GM18868 (cell line): ENCODE measurements at regions not wholly inside any gene's neighbourhood (a gene's known extent, or its start where the extent isn't known, plus 50 kb on each side); places are given as distances from the start of the nearest gene placed in this dataset.

Experiments used
- ATAC-seq: cut with Tn5 transposase; IDR thresholded peaks from one replicate; pipeline ENCODE4 v1.9.1; 2021; ENCODE audit warnings: mild to moderate bottlenecking, moderate library complexity; ENCODE audit not compliant: unreplicated experiment

DNA sequence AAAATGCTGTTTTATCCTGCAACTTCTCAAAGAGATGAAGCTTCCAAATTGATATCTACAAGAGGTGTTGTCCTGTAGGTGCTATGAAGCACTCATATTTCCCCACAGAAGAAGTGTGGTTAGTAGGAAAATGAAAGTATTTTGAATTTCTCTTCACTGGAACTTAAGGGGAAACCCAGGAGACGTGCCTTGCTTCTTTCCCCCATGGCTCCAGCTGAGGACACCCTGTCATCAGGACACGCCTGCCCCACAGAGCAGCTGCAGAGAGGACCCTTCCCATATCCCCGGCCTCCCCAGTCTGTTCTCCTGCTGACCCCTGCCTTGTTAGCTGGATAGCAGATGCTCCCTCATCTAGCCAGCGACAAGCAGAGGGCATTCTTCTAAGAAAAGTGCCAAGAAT lies 371.3 kb downstream of the COG6 start:
- ATAC-seq: peak; percentile 38

DNA sequence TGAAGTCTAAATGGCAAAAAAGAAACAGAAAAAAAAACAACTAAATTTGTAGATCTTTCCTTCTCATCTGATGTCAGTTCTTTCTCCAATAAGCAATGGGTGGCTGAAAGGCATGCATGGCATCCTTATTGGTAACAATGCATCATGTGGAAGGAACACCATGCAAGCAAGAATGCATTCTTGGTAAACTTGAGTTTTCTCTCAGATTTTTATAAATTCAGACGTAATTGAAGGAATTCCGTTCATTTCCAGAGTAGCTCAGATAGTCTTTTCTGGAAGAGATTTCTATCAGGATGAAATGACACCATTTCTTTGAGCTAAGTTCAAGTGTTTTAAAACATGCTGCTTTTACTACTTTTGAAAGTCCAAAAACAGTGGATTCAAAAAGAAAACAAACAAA lies 373.0 kb downstream of the COG6 start:
- no peak for ATAC-seq

GRCh38 chr13:40031031-40031430 lies 375.6 kb downstream of the COG6 start:
- ATAC-seq: no peak

DNA sequence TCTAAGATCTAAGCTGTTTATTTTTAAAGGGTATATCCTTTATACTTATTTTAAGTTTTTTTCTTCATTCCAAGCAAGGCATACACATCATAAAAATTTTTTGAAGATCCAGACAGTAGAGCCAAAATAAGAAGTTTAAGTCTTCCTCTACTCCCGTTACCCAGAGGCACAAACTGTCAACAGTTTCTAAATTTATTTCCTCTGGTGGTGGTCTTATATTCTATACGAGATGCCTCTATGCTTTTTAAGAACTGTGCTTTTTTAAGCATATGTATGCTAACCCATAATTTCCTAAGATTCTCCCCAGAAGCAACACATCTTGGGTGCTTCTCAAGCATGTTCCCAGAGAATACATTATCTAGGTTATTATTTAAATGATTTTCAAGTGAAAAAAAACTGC lies 383.6 kb downstream of the COG6 start:
- no peak for ATAC-seq

DNA sequence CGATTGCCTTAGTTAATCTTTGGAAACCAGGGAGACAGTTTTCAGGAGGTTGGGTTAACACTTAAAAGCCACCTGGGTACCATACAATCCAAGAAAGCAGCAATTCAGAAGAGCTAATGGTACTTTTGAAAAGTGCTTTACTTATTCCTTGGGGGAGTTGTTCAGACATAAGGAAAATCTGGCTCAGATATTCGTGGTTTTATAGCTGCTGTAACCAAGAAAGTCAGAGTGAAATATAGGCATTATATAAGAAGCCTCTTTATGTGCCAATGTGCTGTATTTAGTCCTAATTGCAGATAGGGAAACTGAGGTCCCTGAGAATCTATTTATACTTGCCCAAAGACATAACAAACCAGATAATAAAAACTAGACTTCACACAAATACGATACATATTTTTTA lies 387.5 kb downstream of the COG6 start:
- ATAC-seq: no peak

GRCh38 chr13:40043764-40044163 lies 388.3 kb downstream of the COG6 start:
- ATAC-seq: no peak

DNA sequence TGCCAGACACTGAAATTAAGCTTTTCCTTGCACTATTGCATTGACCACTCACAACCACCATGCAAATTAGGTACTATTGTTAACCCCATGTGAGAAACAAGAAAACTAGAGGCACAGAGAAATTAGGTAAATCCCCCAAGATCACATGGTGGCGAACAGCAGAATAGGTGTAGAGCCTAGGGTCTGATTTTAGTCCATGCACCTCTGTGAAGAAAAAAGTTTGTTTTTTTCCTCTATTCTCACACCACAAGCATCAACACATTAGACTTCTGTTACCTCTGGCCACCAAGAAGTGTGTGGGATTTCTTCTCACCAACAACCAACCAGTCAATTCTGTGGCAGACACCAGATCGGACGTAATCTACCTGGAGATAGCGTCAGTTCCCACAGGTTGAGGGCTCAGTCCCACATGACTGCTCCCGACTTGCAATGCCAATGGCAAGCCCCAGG lies 391.9 kb downstream of the COG6 start:
- peak; percentile 82 for ATAC-seq

DNA sequence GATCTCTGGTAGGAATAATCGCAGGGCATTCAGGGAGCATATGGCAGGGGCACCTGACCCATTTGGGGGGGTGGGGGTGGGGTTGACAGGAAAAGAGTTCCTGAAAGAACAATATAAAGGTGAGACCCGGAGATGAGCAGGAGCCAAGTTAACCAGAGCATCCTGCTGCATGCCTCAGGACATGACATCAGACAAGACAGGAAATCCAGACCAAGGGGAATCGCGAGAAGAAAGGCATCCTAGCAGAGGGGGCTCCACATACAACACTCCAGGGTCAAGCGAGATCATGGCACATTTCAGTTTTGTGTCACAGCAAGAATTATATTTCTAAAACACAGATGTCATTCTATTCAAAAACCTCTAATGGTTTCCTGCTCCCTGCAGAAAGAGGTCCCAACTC lies 393.1 kb downstream of the COG6 start:
- ATAC-seq: no peak

DNA sequence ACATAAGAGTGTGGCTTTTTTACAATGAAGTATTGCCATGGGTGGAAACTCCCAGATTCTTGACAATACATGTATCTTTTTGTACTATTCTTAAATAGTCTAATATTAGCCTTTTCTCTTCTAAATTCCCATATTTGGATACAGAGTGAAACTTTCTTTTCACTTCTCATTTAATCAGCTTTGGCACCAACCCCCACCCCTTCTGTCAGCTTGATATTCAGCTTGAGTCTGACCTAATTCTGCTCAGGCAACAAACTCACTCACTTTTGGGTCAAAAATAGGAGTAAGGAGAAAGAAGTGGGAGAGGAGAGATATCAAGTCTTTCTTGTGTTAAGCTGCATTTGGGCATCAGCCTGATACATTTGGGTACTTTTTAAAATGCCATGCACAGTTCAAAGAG lies 397.5 kb downstream of the COG6 start:
- no peak for ATAC-seq

GRCh38 chr13:40053401-40053800 lies 397.9 kb downstream of the COG6 start:
- ATAC-seq: no peak

- peak; percentile 68 for ATAC-seq
Observed at GRCh38 chr13:40054422-40054821, 399.0 kb downstream of the COG6 start.

DNA sequence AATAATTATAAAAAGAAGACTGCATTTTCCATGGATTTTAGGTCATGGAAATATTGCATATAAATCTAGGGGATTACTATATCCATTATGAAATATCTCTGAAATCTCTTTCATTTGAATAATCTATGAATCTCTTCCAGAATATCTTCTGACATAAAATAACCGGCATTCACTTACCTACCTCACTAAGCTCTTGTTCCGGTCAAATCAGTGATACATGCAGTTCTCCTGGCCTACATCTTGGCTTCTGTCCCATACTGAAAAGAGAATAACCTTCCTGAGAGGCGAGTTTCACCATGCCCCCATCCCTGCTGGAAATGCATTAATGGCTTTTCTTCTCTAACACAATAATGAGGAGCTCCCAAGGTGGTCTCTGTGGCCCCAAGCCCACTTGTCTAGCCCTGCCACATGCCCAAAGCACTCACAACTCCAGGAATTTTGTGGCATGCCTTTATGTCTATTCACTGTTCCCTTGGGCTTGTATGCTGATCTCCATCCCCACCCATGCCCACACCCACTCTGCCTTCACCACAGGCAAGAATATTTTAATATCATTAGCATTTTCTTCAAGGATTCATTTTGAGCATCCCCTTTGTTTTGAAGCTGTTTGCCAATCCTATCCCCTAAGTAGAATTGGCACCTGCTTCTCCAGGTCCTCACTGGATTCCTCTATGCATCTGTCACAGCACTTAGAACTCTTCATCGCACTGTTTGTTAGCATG lies 401.6 kb downstream of the COG6 start:
- ATAC-seq: no peak

- peak; percentile 22 for ATAC-seq
Observed at GRCh38 chr13:40058757-40059236, 403.3 kb downstream of the COG6 start.

DNA sequence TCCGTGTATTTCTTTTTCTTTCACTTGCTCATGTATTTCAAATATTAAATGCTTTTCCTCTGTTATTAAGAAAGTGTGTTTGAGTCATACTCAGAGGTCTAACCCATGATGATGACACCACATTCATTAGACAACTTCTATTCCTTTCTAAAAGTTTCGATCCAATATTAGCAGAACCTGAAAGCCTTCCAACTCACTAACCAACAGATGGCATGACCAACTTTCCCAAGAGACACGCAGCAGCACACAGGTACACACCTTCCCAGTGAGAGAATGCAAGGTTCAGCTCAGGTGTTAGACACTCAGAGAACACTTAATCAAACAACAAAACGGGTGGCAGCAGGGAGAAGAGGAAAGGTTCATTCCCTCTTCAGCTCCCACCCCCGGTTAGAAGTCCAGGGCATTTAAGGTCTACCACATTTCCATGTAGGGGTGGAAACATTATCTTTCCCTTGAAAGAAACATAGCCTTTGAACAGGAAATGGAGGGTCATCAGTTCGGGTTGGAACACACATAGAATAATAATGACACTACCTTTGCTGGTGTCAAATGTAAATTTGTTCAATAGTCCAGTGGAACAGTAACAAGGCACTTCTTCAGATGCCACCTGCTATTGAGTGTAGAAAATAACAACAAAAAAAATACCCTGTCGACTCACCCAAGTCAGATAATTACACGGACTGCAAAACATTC lies 404.2 kb downstream of the COG6 start:
- ATAC-seq: peak; percentile 40

DNA sequence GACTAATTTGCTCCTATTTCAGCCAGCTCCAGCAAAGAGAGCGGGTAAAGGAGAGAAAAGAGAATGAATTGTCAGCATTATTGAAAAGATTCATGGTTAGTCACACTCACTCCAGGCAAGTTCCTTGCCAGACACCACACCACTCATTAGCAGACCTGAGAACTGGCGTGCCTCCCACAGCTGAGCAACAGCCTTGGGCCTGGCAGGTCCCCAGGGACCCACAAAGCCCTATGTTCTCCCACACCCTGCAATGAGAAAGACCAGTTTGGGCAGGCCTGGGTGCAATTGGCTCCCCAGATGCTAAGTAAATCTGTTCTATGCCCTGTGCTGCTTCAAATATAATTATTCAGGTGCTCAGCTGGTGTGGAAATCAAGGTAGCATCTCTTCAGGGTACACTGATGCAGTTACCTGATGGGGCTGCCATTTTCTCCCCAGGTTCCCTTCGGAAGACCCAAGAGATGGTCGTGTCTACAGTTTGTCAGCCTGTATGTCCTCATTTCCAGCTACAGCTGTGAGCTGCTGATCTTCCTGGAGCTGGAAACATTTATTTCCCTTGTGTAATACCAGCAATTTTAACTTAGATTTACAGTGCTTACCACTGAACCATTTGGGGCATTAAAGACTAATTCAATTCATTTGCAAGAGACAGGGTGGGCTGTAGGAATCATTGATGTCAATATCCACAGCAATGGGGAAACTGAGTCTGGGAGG lies 405.0 kb downstream of the COG6 start:
- ATAC-seq: peak; percentile 78

GRCh38 chr13:40061466-40062450 lies 406.3 kb downstream of the COG6 start:
- ATAC-seq: no peak

DNA sequence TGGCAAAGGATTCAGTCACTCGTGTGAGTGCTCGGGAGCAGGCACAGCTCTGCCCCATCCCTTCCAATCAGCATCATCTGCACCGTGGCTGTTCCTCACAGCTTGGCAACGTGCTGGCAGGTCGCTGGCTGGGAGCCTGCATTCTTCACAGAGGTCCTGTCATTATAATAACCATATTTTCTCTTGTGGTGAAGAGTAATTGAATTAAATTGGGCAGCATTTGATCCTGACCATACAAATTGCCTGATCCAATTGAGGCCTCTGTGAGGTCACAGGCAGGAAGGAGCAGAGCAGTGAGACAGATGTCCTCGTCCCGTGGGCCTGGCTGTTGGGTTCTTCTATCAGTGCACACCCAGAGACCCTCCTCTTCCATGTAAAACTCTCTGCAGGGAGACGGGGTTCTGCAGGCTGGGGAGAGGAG lies 407.8 kb downstream of the COG6 start:
- no peak for ATAC-seq

DNA sequence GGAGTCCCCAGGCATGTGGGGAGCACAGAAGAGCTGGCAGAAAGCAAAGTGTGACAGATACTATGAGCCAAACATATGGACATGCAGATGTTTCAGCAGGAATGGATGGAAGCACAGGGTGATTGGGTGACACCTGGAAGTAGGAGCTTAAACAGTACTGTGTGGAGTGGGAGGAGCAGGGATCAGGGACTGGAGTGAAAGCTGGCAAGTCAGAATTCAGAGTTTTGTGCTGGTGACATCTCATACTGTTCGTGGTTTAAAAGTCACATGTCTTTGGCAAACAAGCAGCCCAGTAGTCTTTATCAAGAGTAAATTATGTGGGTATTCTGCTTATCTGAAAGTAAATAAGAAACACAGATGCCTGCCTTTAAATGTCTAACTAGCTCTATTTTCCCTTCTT lies 408.2 kb downstream of the COG6 start:
- no peak for ATAC-seq

DNA sequence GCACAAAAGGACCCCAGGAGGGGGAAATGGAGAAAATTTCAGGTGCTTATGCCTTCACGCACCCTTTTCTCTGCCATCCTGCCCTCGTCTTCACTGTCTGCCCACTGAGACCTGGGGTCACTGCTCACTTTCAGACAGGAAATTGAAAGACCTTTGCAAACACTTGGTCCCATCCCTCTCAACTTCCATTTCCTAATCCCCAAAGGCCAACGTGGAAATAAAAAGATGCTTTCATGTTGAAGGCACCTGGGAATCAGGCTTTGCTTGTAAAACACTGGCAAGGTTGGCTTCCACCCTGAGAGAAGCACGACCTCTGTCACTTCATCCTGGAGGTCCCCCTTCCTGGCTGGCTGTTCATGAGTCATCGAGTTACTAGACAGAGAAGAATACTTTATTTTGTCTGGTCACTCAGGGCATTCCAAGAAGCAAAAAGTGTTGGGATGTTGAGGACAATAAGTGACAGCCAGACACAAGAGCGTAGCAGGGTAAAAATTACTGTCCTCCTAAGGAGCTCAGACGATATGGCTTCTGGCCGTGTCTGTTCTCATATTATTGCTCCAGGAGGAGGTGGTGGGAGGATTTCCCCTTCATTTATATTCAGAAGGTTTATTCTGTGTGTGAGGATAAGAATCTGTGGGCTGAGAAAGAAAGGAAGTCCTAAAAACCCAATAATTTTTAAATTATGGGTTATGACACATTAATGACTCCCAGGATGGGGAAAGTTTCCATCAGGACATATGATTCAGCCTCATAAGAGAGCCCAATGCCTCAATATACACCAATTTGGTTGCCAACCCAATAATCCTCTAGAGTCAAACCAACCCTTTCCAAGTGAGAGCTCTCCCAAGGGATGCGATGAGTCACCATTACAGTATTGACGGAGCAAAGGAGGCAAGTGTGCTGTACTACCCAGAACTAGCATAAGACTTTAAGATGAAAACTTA lies 409.0 kb downstream of the COG6 start:
- ATAC-seq: no peak
